Smooth muscle cell (in vitro differentiated cells): ENCODE measurements at regions not wholly inside any gene's neighbourhood (a gene's known extent, or its start where the extent isn't known, plus 50 kb on each side); places are given as distances from the start of the nearest gene placed in this dataset.
A peak's percentile ranks its signal among the peaks of the same experiment; 100 is the strongest.

Experiments
- DNase-seq: peaks from one replicate; lab custom pipeline; 2025; ENCODE audit not compliant: unreplicated experiment; lab: John Stamatoyannopoulos, UW
- H2AFZ ChIP-seq: fragments of 200-600 bp; sonication (generic); 2 replicates; pipeline ENCODE4 v1.6.0; 2016; ENCODE audit warnings: antibody characterized with exemption, low read depth, mild to moderate bottlenecking
- H3F3A ChIP-seq: fragments of 200-600 bp; sonication (generic); 2 replicates; pipeline ENCODE4 v1.6.0; 2017; ENCODE audit warnings: antibody characterized with exemption, low read depth
- H3K27ac ChIP-seq: fragments of 200-600 bp; sonication (generic); 2 replicates; pipeline ENCODE4 v1.5.1; 2016; ENCODE audit warnings: low read depth, mild to moderate bottlenecking
- H3K27me3 ChIP-seq: fragments of 200-600 bp; sonication (generic); 2 replicates; pipeline ENCODE4 v1.6.1; 2016; ENCODE audit warnings: low read depth, mild to moderate bottlenecking
- H3K36me3 ChIP-seq: fragments of 200-600 bp; sonication (generic); 2 replicates; pipeline ENCODE4 v1.5.1; 2016; ENCODE audit warnings: low read depth
- H3K4me1 ChIP-seq: fragments of 200-600 bp; sonication (generic); 2 replicates; pipeline ENCODE4 v1.5.1; 2016; ENCODE audit warnings: low read depth
- H3K4me2 ChIP-seq: fragments of 200-600 bp; sonication (generic); 2 replicates; pipeline ENCODE4 v1.6.0; 2016; ENCODE audit warnings: mild to moderate bottlenecking
- H3K4me3 ChIP-seq: fragments of 200-600 bp; sonication (generic); 2 replicates; pipeline ENCODE4 v1.5.1; 2016; ENCODE audit warnings: mild to moderate bottlenecking
- H3K79me2 ChIP-seq: fragments of 200-600 bp; sonication (generic); 2 replicates; pipeline ENCODE4 v1.6.0; 2016; ENCODE audit warnings: low read depth, mild to moderate bottlenecking
- H3K9ac ChIP-seq: fragments of 200-600 bp; sonication (generic); 2 replicates; pipeline ENCODE4 v1.6.0; 2016; ENCODE audit warnings: low read depth
- H3K9me3 ChIP-seq: fragments of 200-600 bp; sonication (generic); replicated peaks from 2 replicates; pipeline ENCODE4 v1.5.1; 2016; ENCODE audit warnings: low read depth
- H4K20me1 ChIP-seq: fragments of 200-600 bp; sonication (generic); 2 replicates; pipeline ENCODE4 v1.6.0; 2016; ENCODE audit warnings: low read depth
- CTCF ChIP-seq: fragments of 200-600 bp; sonication (generic); IDR thresholded peaks from 2 replicates; pipeline ENCODE4 v1.5.1; 2017; ENCODE audit warnings: borderline replicate concordance, mild to moderate bottlenecking, antibody characterized with exemption; ENCODE audit not compliant: insufficient read depth, poor library complexity, severe bottlenecking
- WGBS: methylation state at CpG from one replicate; pipeline ENCODE4 v1.1.7; 2016; ENCODE audit warnings: low lambda C conversion rate; 5-methylcytosine and 5-hydroxymethylcytosine counted together

- Histone ChIP-seq H3K4me2 (no peak overlapping the region), H3K4me1 (peaks cover 3% of the 10 kb centered on the region), H2AFZ (no peak overlapping the region), H3K79me2 (no peaks in the 10 kb centered on the region), H3K9me3 (no peaks in the 10 kb centered on the region), H3K9ac (no peak overlapping the region), H4K20me1 (no peaks in the 10 kb centered on the region), H3F3A (no peaks in the 10 kb centered on the region), H3K27me3 (no peaks in the 10 kb centered on the region), H3K36me3 (no peaks in the 10 kb centered on the region), H3K4me3 (no peak overlapping the region), H3K27ac (no peak overlapping the region)
- WGBS, result 85% methylated on average over 6 of the region's 6 CpGs
- no peak for TF ChIP-seq CTCF
- no peak for DNase-seq
Measured at GRCh38 chr14:66143387-66144112, 342.6 kb upstream of the CCDC196 start.

GRCh38 chr14:66152302-66152701, 333.9 kb upstream of the CCDC196 start:
- H3K36me3 ChIP-seq, result no peaks in the 10 kb centered on the region
- no peaks in the 10 kb centered on the region for H3K79me2 ChIP-seq
- no peak overlapping the region for H3K27ac ChIP-seq
- H3F3A ChIP-seq, result peaks cover 7% of the 10 kb centered on the region
- no peaks in the 10 kb centered on the region for H4K20me1 ChIP-seq
- TF ChIP-seq CTCF, result no peak
- no peak overlapping the region for H3K4me3 ChIP-seq
- H2AFZ ChIP-seq, result no peak overlapping the region
- no peak overlapping the region for H3K9ac ChIP-seq
- no peaks in the 10 kb centered on the region for H3K27me3 ChIP-seq
- H3K4me1 ChIP-seq, result no peaks in the 10 kb centered on the region
- no peak for DNase-seq
- no peaks in the 10 kb centered on the region for H3K9me3 ChIP-seq
- peak overlapping the region; percentile 6 for H3K4me2 ChIP-seq

- Histone ChIP-seq H3K79me2 (no peaks in the 10 kb centered on the region), H3F3A (peaks cover 7% of the 10 kb centered on the region), H3K36me3 (no peaks in the 10 kb centered on the region), H2AFZ (no peak overlapping the region), H3K9ac (no peak overlapping the region), H3K27me3 (no peaks in the 10 kb centered on the region), H3K4me1 (no peaks in the 10 kb centered on the region), H3K27ac (no peak overlapping the region), H3K4me2 (peak overlapping the region; percentile 25), H4K20me1 (no peaks in the 10 kb centered on the region), H3K9me3 (no peaks in the 10 kb centered on the region), H3K4me3 (no peak overlapping the region)
- 45% methylated on average over 5 of the region's 5 CpGs for WGBS
- DNase-seq, result no peak
- TF ChIP-seq CTCF, result no peak
Measured at GRCh38 chr14:66152747-66153146, 333.4 kb upstream of the CCDC196 start.

GRCh38 chr14:66163023-66163422, 323.1 kb upstream of the CCDC196 start:
- no peak for TF ChIP-seq CTCF
- Histone ChIP-seq H3K4me2 (no peak overlapping the region), H3F3A (no peaks in the 10 kb centered on the region), H4K20me1 (no peaks in the 10 kb centered on the region), H3K36me3 (no peaks in the 10 kb centered on the region), H3K27ac (no peak overlapping the region), H3K79me2 (no peaks in the 10 kb centered on the region), H2AFZ (no peak overlapping the region), H3K4me3 (no peak overlapping the region), H3K9ac (no peak overlapping the region), H3K27me3 (no peaks in the 10 kb centered on the region), H3K4me1 (no peaks in the 10 kb centered on the region), H3K9me3 (no peaks in the 10 kb centered on the region)
- DNase-seq, result no peak
- WGBS, result 87% methylated on average over 3 of the region's 3 CpGs
